ENCODE measurements at regions not wholly inside any gene's neighbourhood (a gene's known extent, or its start where the extent isn't known, plus 50 kb on each side); places are given as distances from the start of the nearest gene placed in this dataset.
"Not testable (repeated sequence)": the region's sequence is repeated elsewhere in the genome, so short reads cannot be mapped to it uniquely, and the experiment has no call there.

- TF ChIP-seq CTCF (IDR thresholded peaks at IDR 0.05 in 2 of 3, conservative IDR thresholded peaks at IDR 0.05 in 1 of 3; ENCODE audit: insufficient read depth in 2 of 3, low read depth in 1 of 3, low read length in 3 of 3); ATF2 (CRISPR knock-in tag; IDR thresholded peaks at IDR 0.05); RCOR1 (IDR thresholded peaks at IDR 0.05; ENCODE audit: borderline replicate concordance in 1 of 2, low read depth in 2 of 2, low read length in 2 of 2); GATA2 (CRISPR knock-in tag; IDR thresholded peaks at IDR 0.05); SP2 (IDR thresholded peaks at IDR 0.05; ENCODE audit: extremely low read depth, low read depth, low read length, poor library complexity, severe bottlenecking); ZFP91 (CRISPR knock-in tag; IDR thresholded peaks at IDR 0.05); E2F5 (CRISPR knock-in tag; IDR thresholded peaks at IDR 0.05): not testable (repeated sequence)
Observed at GRCh38 chrX:93019841-93020240, 653.5 kb downstream of the NAP1L3 start.

Measured in K562 (cell line).